SK-N-MC (cell line): ENCODE measurements at regions not wholly inside any gene's neighbourhood (a gene's known extent, or its start where the extent isn't known, plus 50 kb on each side); places are given as distances from the start of the nearest gene placed in this dataset.

ENCODE experiments used
- EZH2 ChIP-seq: fragments of 200-600 bp; sonication (generic); IDR thresholded peaks from one replicate; pipeline ENCODE4 v1.6.1; 2017; ENCODE audit warnings: antibody characterized with exemption
- POLR2AphosphoS5 ChIP-seq: IDR thresholded peaks from 2 replicates; pipeline ENCODE4 v1.6.1; 2012; ENCODE audit warnings: mild to moderate bottlenecking, low read depth, low read length, borderline replicate concordance

DNA sequence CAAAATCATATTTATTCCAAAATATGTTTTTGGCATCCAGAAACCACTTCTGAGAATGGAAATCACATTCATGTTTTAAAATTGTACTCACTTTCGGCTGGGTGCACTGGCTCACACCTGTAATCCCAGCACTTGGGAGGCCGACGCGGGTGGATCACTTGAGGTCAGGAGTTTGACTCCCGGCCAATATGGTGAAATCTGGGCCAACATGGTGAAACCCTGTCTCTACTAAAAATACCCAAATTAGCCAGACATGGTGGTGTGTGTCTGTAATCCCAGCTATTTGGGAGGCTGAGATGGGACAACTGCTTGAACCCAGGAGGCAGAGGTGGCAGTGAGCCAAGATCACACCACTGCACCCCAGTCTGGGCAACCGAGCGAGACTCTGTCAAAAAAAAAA, 580.7 kb downstream of the MAFB start:
- TF ChIP-seq POLR2AphosphoS5: no peak
- TF ChIP-seq EZH2: no peak
